Peyer's patch (tissue), 4 donors: ENCODE measurements at regions not wholly inside any gene's neighbourhood (a gene's known extent, or its start where the extent isn't known, plus 50 kb on each side); places are given as distances from the start of the nearest gene placed in this dataset.

Source experiments
- DNase-seq, 3 donors: peaks; one replicate each; pipeline ENCODE4 v3.0.0-alpha.2; 2017 to 2019
- H3K27ac ChIP-seq, 4 donors: fragments of 200-600 bp; sonication (generic); one replicate each; pipeline ENCODE4 v1.5.1; 2016 to 2019
- H3K27me3 ChIP-seq, 2 donors: fragments of 200-600 bp; sonication (generic); one replicate each; pipeline ENCODE4 v1.5.1; 2019
- H3K36me3 ChIP-seq, 3 donors: fragments of 200-600 bp; sonication (generic); one replicate each; pipeline ENCODE4 v1.5.1; 2016 to 2019
- H3K4me1 ChIP-seq, 4 donors: fragments of 200-600 bp; sonication (generic); one replicate each; pipeline ENCODE4 v1.5.1; 2016 to 2019
- H3K4me3 ChIP-seq, 4 donors: fragments of 200-600 bp; sonication (generic); 1 replicate in 3 of 4; 2 replicates in 1 of 4; pipeline ENCODE4 v1.5.1; 2016 to 2019; ENCODE audit warnings: mild to moderate bottlenecking in 1 of 4
- H3K9me3 ChIP-seq, 4 donors: fragments of 200-600 bp; sonication (generic); one replicate each; pipeline ENCODE4 v1.5.1; 2016 to 2019; ENCODE audit warnings: mild to moderate bottlenecking in 1 of 4
- POLR2A ChIP-seq, 2 donors: fragments of 450-650 bp; IDR thresholded peaks; one replicate each; pipeline ENCODE4 v1.5.1; 2017; ENCODE audit warnings: antibody characterized with exemption in 2 of 2, mild to moderate bottlenecking in 2 of 2, moderate library complexity in 2 of 2
- TF ChIP-seq, protein P1 (sequence below), 6 experiments: fragments of 450-650 bp in 4 of 6; fragments of 200-600 bp in 2 of 6; sonication (generic) in 1 of 6; IDR thresholded peaks; one replicate each; pipeline ENCODE4 v1.5.1; 2017 to 2019; ENCODE audit warnings: antibody characterized with exemption in 6 of 6, mild to moderate bottlenecking in 3 of 6, moderate library complexity in 1 of 6

DNA sequence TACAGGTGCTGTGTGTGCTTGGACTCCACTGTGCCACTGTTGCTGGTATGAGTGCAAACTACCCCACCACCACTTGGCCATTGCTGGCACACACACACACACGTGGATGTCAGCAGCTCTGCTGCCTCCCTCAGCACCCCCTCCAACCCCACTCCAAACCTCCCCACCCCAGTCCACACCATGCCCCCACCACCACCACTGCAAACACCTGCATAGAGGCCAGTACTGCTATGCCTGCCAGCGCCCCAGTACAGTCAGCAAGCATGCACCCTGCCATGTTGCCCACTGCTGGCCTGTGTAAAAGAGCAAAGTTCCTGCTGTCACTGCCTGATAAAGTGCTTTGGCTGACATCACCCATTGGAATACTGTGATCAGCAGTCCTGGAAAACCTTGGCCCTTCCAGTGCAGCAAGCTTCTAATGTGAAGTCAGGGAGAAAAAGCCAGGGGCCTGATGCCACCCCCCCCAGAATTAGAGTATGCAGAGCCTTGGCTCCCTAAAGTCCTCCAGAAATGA lies 519.2 kb upstream of the PCDH15 start:
- Histone ChIP-seq H3K27ac (no peak overlapping the region), H3K27me3 (no peaks in the 10 kb centered on the region), H3K4me1 (no peaks in the 10 kb centered on the region), H3K4me3 (no peak overlapping the region), H3K36me3 (no peaks in the 10 kb centered on the region), H3K9me3 (no peaks in the 10 kb centered on the region)
- no peak for DNase-seq
- TF ChIP-seq, protein P1, sequence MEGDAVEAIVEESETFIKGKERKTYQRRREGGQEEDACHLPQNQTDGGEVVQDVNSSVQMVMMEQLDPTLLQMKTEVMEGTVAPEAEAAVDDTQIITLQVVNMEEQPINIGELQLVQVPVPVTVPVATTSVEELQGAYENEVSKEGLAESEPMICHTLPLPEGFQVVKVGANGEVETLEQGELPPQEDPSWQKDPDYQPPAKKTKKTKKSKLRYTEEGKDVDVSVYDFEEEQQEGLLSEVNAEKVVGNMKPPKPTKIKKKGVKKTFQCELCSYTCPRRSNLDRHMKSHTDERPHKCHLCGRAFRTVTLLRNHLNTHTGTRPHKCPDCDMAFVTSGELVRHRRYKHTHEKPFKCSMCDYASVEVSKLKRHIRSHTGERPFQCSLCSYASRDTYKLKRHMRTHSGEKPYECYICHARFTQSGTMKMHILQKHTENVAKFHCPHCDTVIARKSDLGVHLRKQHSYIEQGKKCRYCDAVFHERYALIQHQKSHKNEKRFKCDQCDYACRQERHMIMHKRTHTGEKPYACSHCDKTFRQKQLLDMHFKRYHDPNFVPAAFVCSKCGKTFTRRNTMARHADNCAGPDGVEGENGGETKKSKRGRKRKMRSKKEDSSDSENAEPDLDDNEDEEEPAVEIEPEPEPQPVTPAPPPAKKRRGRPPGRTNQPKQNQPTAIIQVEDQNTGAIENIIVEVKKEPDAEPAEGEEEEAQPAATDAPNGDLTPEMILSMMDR (IDR thresholded peaks at IDR 0.05): no peak
- TF ChIP-seq POLR2A (IDR thresholded peaks at IDR 0.05): no peak

GRCh38 chr10:55311848-55312635 lies 511.0 kb upstream of the PCDH15 start:
- DNase-seq: no peak
- Histone ChIP-seq H3K4me3 (no peak overlapping the region), H3K27ac (no peak overlapping the region), H3K36me3 (no peaks in the 10 kb centered on the region), H3K27me3 (no peaks in the 10 kb centered on the region), H3K4me1 (no peaks in the 10 kb centered on the region), H3K9me3 (no peaks in the 10 kb centered on the region)
- no peak for TF ChIP-seq POLR2A (IDR thresholded peaks at IDR 0.05)
- TF ChIP-seq, protein P1 (IDR thresholded peaks at IDR 0.05): no peak

DNA sequence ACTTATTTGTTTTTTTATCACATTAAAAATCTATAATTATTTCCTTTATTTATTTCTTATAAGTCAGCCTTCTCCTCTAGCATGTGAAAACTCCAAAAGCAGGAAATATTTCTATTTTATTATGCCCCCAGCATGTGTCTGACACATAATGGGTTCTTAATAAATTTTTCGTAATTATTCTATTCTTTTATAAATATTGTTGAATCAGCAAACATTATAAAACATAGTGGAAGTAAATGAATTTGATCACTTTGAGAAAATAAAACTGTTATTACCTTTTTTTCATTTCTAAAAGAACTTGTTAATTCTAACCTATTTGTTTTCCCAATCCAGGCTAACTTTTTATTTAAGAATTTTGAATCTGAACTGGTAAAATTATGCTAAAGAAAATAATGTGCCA lies 509.1 kb upstream of the PCDH15 start:
- Histone ChIP-seq H3K36me3 (no peaks in the 10 kb centered on the region), H3K9me3 (no peaks in the 10 kb centered on the region), H3K27ac (no peak overlapping the region), H3K4me3 (no peak overlapping the region), H3K4me1 (no peaks in the 10 kb centered on the region), H3K27me3 (no peaks in the 10 kb centered on the region)
- TF ChIP-seq POLR2A (IDR thresholded peaks at IDR 0.05): no peak
- TF ChIP-seq, protein P1 (IDR thresholded peaks at IDR 0.05): no peak
- DNase-seq: no peak

GRCh38 chr10:55305285-55305684 lies 504.3 kb upstream of the PCDH15 start:
- Histone ChIP-seq H3K27me3 (no peaks in the 10 kb centered on the region), H3K4me1 (no peaks in the 10 kb centered on the region), H3K9me3 (no peaks in the 10 kb centered on the region), H3K27ac (no peak overlapping the region), H3K4me3 (no peak overlapping the region), H3K36me3 (no peaks in the 10 kb centered on the region)
- TF ChIP-seq, protein P1 (IDR thresholded peaks at IDR 0.05): no peak
- TF ChIP-seq POLR2A (IDR thresholded peaks at IDR 0.05): no peak
- DNase-seq: no peak

DNA sequence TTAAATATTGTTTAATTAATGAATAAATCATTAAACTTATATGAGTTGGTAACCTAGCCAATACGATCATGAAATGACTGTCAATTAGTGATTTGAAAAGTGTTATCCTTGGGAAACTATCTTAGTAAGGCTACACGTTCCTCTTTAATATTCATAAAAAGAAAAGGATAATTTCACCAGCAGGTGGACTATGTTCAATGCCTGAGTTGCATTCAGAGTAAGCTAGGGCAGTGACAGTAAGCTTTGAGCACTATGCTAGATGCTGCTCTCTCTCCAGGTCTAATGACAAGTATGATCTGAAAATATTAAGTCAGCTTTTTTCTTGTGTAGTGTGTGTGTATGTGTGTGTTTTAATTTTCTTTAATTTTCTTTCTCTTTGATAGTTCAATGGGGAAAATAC lies 486.3 kb upstream of the PCDH15 start:
- no peak for DNase-seq
- H3K36me3 ChIP-seq: no peaks in the 10 kb centered on the region
- H3K27me3 ChIP-seq: no peaks in the 10 kb centered on the region
- no peak for TF ChIP-seq POLR2A (IDR thresholded peaks at IDR 0.05)
- TF ChIP-seq, protein P1 (IDR thresholded peaks at IDR 0.05): peak in 1 of 6 experiments; percentile 24
- H3K27ac ChIP-seq: no peak overlapping the region
- no peak overlapping the region for H3K4me3 ChIP-seq
- no peaks in the 10 kb centered on the region for H3K9me3 ChIP-seq
- no peaks in the 10 kb centered on the region for H3K4me1 ChIP-seq
